ENCODE measurements at regions not wholly inside any gene's neighbourhood (a gene's known extent, or its start where the extent isn't known, plus 50 kb on each side); places are given as distances from the start of the nearest gene placed in this dataset.

- Histone ChIP-seq H3K27me3 (replicated peaks; ENCODE audit: control insufficient read depth, insufficient read depth, low read length) (no peaks in the 10 kb centered on the region), H3K9me3 (ENCODE audit: control insufficient read depth, low read length) (no peaks in the 10 kb centered on the region), H3K36me3 (ENCODE audit: control insufficient read depth, insufficient read depth, low read length, severe bottlenecking) (no peaks in the 10 kb centered on the region), H3K4me3 (ENCODE audit: low read length) (no peak overlapping the region), H3K4me1 (ENCODE audit: control insufficient read depth, insufficient read depth, low read length) (no peaks in the 10 kb centered on the region), H3K9ac (ENCODE audit: low read length) (no peak overlapping the region)
- DNase-seq (ENCODE audit: low read depth) = no peak
Measured at GRCh38 chr4:120238277-120238973, 171.8 kb upstream of the MAD2L1 start.

- no peak overlapping the region for H3K9ac ChIP-seq (ENCODE audit: low read length)
Measured at GRCh38 chr4:120236873-120237272, 170.2 kb upstream of the MAD2L1 start.

GRCh38 chr4:120232050-120232449 is 165.4 kb upstream of the MAD2L1 start:
- Histone ChIP-seq H3K36me3 (ENCODE audit: control insufficient read depth, insufficient read depth, low read length, severe bottlenecking) (no peaks in the 10 kb centered on the region), H3K4me1 (ENCODE audit: control insufficient read depth, insufficient read depth, low read length) (peaks cover 30% of the 10 kb centered on the region), H3K9me3 (ENCODE audit: control insufficient read depth, low read length) (no peaks in the 10 kb centered on the region), H3K27me3 (replicated peaks; ENCODE audit: control insufficient read depth, insufficient read depth, low read length) (no peaks in the 10 kb centered on the region), H3K9ac (ENCODE audit: low read length) (no peak overlapping the region), H3K4me3 (ENCODE audit: low read length) (no peak overlapping the region)
- DNase-seq (ENCODE audit: low read depth) = no peak

More at GRCh38 chr4:120236873-120237272, 170.2 kb upstream of the MAD2L1 start:
- Histone ChIP-seq H3K27me3 (replicated peaks; ENCODE audit: control insufficient read depth, insufficient read depth, low read length) (no peaks in the 10 kb centered on the region), H3K4me1 (ENCODE audit: control insufficient read depth, insufficient read depth, low read length) (peaks cover 4% of the 10 kb centered on the region), H3K4me3 (ENCODE audit: low read length) (no peak overlapping the region), H3K36me3 (ENCODE audit: control insufficient read depth, insufficient read depth, low read length, severe bottlenecking) (no peaks in the 10 kb centered on the region), H3K9me3 (ENCODE audit: control insufficient read depth, low read length) (no peaks in the 10 kb centered on the region)
- no peak for DNase-seq (ENCODE audit: low read depth)

GRCh38 chr4:120228086-120228485 is 161.4 kb upstream of the MAD2L1 start:
- H3K4me3 ChIP-seq (ENCODE audit: low read length) = peak overlapping the region; percentile 40
- DNase-seq (ENCODE audit: low read depth) = peak; percentile 85
- peaks cover 34% of the 10 kb centered on the region for H3K4me1 ChIP-seq (ENCODE audit: control insufficient read depth, insufficient read depth, low read length)
- no peaks in the 10 kb centered on the region for H3K27me3 ChIP-seq (replicated peaks; ENCODE audit: control insufficient read depth, insufficient read depth, low read length)
- no peaks in the 10 kb centered on the region for H3K9me3 ChIP-seq (ENCODE audit: control insufficient read depth, low read length)
- H3K9ac ChIP-seq (ENCODE audit: low read length) = peak overlapping the region; percentile 7
- no peaks in the 10 kb centered on the region for H3K36me3 ChIP-seq (ENCODE audit: control insufficient read depth, insufficient read depth, low read length, severe bottlenecking)

- Histone ChIP-seq H3K4me1 (ENCODE audit: control insufficient read depth, insufficient read depth, low read length) (peaks cover 34% of the 10 kb centered on the region), H3K36me3 (ENCODE audit: control insufficient read depth, insufficient read depth, low read length, severe bottlenecking) (no peaks in the 10 kb centered on the region), H3K27me3 (replicated peaks; ENCODE audit: control insufficient read depth, insufficient read depth, low read length) (no peaks in the 10 kb centered on the region), H3K9me3 (ENCODE audit: control insufficient read depth, low read length) (no peaks in the 10 kb centered on the region), H3K4me3 (ENCODE audit: low read length) (no peak overlapping the region), H3K9ac (ENCODE audit: low read length) (no peak overlapping the region)
- DNase-seq (ENCODE audit: low read depth) = no peak
Measured at GRCh38 chr4:120227554-120227953, 160.9 kb upstream of the MAD2L1 start.

- peaks cover 5% of the 10 kb centered on the region for H3K9me3 ChIP-seq (ENCODE audit: control insufficient read depth, low read length)
- peak overlapping the region; percentile 11 for H3K4me3 ChIP-seq (ENCODE audit: low read length)
- H3K9ac ChIP-seq (ENCODE audit: low read length) = no peak overlapping the region
- no peak for DNase-seq (ENCODE audit: low read depth)
- H3K27me3 ChIP-seq (replicated peaks; ENCODE audit: control insufficient read depth, insufficient read depth, low read length) = no peaks in the 10 kb centered on the region
- no peaks in the 10 kb centered on the region for H3K36me3 ChIP-seq (ENCODE audit: control insufficient read depth, insufficient read depth, low read length, severe bottlenecking)
- peaks cover 30% of the 10 kb centered on the region for H3K4me1 ChIP-seq (ENCODE audit: control insufficient read depth, insufficient read depth, low read length)
Measured at GRCh38 chr4:120225527-120225926, 158.9 kb upstream of the MAD2L1 start.

- Histone ChIP-seq H3K27me3 (replicated peaks; ENCODE audit: control insufficient read depth, insufficient read depth, low read length) (no peaks in the 10 kb centered on the region), H3K4me3 (ENCODE audit: low read length) (no peak overlapping the region), H3K4me1 (ENCODE audit: control insufficient read depth, insufficient read depth, low read length) (peaks cover 4% of the 10 kb centered on the region), H3K9ac (ENCODE audit: low read length) (no peak overlapping the region), H3K36me3 (ENCODE audit: control insufficient read depth, insufficient read depth, low read length, severe bottlenecking) (no peaks in the 10 kb centered on the region), H3K9me3 (ENCODE audit: control insufficient read depth, low read length) (peaks cover 7% of the 10 kb centered on the region)
- peak; percentile 59 for DNase-seq (ENCODE audit: low read depth)
Measured at GRCh38 chr4:120218981-120219380, 152.3 kb upstream of the MAD2L1 start.

GRCh38 chr4:120215350-120215749 is 148.7 kb upstream of the MAD2L1 start:
- H3K27me3 ChIP-seq (replicated peaks; ENCODE audit: control insufficient read depth, insufficient read depth, low read length) = no peaks in the 10 kb centered on the region
- peaks cover 4% of the 10 kb centered on the region for H3K4me1 ChIP-seq (ENCODE audit: control insufficient read depth, insufficient read depth, low read length)
- DNase-seq (ENCODE audit: low read depth) = peak; percentile 65
- no peaks in the 10 kb centered on the region for H3K36me3 ChIP-seq (ENCODE audit: control insufficient read depth, insufficient read depth, low read length, severe bottlenecking)
- H3K9ac ChIP-seq (ENCODE audit: low read length) = no peak overlapping the region
- peaks cover 2% of the 10 kb centered on the region for H3K9me3 ChIP-seq (ENCODE audit: control insufficient read depth, low read length)
- H3K4me3 ChIP-seq (ENCODE audit: low read length) = no peak overlapping the region

GRCh38 chr4:120211408-120212015 is 144.9 kb upstream of the MAD2L1 start:
- H3K9ac ChIP-seq (ENCODE audit: low read length) = peak overlapping the region; percentile 25
- H3K36me3 ChIP-seq (ENCODE audit: control insufficient read depth, insufficient read depth, low read length, severe bottlenecking) = no peaks in the 10 kb centered on the region
- peak overlapping the region; percentile 67 for H3K4me3 ChIP-seq (ENCODE audit: low read length)
- no peaks in the 10 kb centered on the region for H3K9me3 ChIP-seq (ENCODE audit: control insufficient read depth, low read length)
- no peaks in the 10 kb centered on the region for H3K27me3 ChIP-seq (replicated peaks; ENCODE audit: control insufficient read depth, insufficient read depth, low read length)
- peaks cover 4% of the 10 kb centered on the region for H3K4me1 ChIP-seq (ENCODE audit: control insufficient read depth, insufficient read depth, low read length)
- no peak for DNase-seq (ENCODE audit: low read depth)

GRCh38 chr4:120209706-120210105 is 143.1 kb upstream of the MAD2L1 start:
- Histone ChIP-seq H3K4me3 (ENCODE audit: low read length) (no peak overlapping the region), H3K4me1 (ENCODE audit: control insufficient read depth, insufficient read depth, low read length) (no peaks in the 10 kb centered on the region), H3K9ac (ENCODE audit: low read length) (no peak overlapping the region), H3K9me3 (ENCODE audit: control insufficient read depth, low read length) (no peaks in the 10 kb centered on the region), H3K36me3 (ENCODE audit: control insufficient read depth, insufficient read depth, low read length, severe bottlenecking) (no peaks in the 10 kb centered on the region), H3K27me3 (replicated peaks; ENCODE audit: control insufficient read depth, insufficient read depth, low read length) (no peaks in the 10 kb centered on the region)
- DNase-seq (ENCODE audit: low read depth) = no peak

GRCh38 chr4:120207021-120207420 is 140.4 kb upstream of the MAD2L1 start:
- H3K4me3 ChIP-seq (ENCODE audit: low read length) = no peak overlapping the region
- H3K36me3 ChIP-seq (ENCODE audit: control insufficient read depth, insufficient read depth, low read length, severe bottlenecking) = no peaks in the 10 kb centered on the region
- DNase-seq (ENCODE audit: low read depth) = no peak
- no peaks in the 10 kb centered on the region for H3K9me3 ChIP-seq (ENCODE audit: control insufficient read depth, low read length)
- H3K27me3 ChIP-seq (replicated peaks; ENCODE audit: control insufficient read depth, insufficient read depth, low read length) = no peaks in the 10 kb centered on the region
- no peaks in the 10 kb centered on the region for H3K4me1 ChIP-seq (ENCODE audit: control insufficient read depth, insufficient read depth, low read length)
- no peak overlapping the region for H3K9ac ChIP-seq (ENCODE audit: low read length)
